Common myeloid progenitor, CD34-positive (primary cell): ENCODE measurements at regions not wholly inside any gene's neighbourhood (a gene's known extent, or its start where the extent isn't known, plus 50 kb on each side); places are given as distances from the start of the nearest gene placed in this dataset.

ENCODE experiments used
- CTCF ChIA-PET: fragments of 350-600 bp; sonication (Branson Sonifier 250); formaldehyde crosslinking; loops from one replicate; lab custom pipeline; 2021; ENCODE audit warnings: antibody characterized with exemption; lab: Charles Lee
- POLR2A ChIA-PET: fragments of 350-600 bp; sonication (Branson Sonifier 250); formaldehyde crosslinking; loops from one replicate; lab custom pipeline; 2021; ENCODE audit warnings: antibody characterized with exemption; lab: Charles Lee
- DNase-seq, 3 donors: peaks; one replicate each; pipeline versions ENCODE4 v3.0.0 to v3.0.0-alpha.2; 2013
- H3K27ac ChIP-seq, 2 experiments: 1 replicate in 1 of 2; 2 replicates in 1 of 2; pipeline ENCODE4 v1.7.0; 2013; ENCODE audit warnings: inconsistent platforms in 2 of 2, low read length in 2 of 2, mild to moderate bottlenecking in 2 of 2, low read depth in 1 of 2, moderate library complexity in 1 of 2; ENCODE audit not compliant: severe bottlenecking in 2 of 2, insufficient read depth in 1 of 2, poor library complexity in 1 of 2
- H3K27me3 ChIP-seq, 5 experiments: replicated peaks in 2 of 5; 1 replicate in 3 of 5; 2 replicates in 2 of 5; pipeline versions ENCODE4 v1.6.1 to v1.7.0; 2013; ENCODE audit warnings: low read length in 4 of 5, mild to moderate bottlenecking in 2 of 5, moderate library complexity in 2 of 5, inconsistent platforms in 1 of 5; ENCODE audit not compliant: insufficient read depth in 5 of 5, control insufficient read depth in 4 of 5
- H3K36me3 ChIP-seq, 4 experiments: 1 replicate in 2 of 4; 2 replicates in 2 of 4; pipeline versions ENCODE4 v1.6.1 to v1.7.0; 2013; ENCODE audit warnings: low read length in 3 of 4, control low read depth in 1 of 4, mild to moderate bottlenecking in 1 of 4; ENCODE audit not compliant: control insufficient read depth in 4 of 4, insufficient read depth in 4 of 4
- H3K4me1 ChIP-seq, 4 experiments: 1 replicate in 3 of 4; 2 replicates in 1 of 4; pipeline versions ENCODE4 v1.6.1 to v1.7.1; 2013; ENCODE audit warnings: low read length in 3 of 4, mild to moderate bottlenecking in 3 of 4, control low read depth in 1 of 4, inconsistent platforms in 1 of 4, moderate library complexity in 1 of 4; ENCODE audit not compliant: control insufficient read depth in 4 of 4, insufficient read depth in 4 of 4; ENCODE audit errors: control extremely low read depth in 1 of 4
- H3K4me3 ChIP-seq, 7 experiments: 1 replicate in 4 of 7; 2 replicates in 3 of 7; pipeline versions ENCODE4 v1.5.1 to v1.7.0; 2013; ENCODE audit warnings: mild to moderate bottlenecking in 7 of 7, low read length in 6 of 7, moderate library complexity in 6 of 7, inconsistent platforms in 2 of 7, low read depth in 2 of 7, control low read depth in 1 of 7; ENCODE audit not compliant: insufficient read depth in 4 of 7, control insufficient read depth in 1 of 7; ENCODE audit errors: extremely low read depth in 1 of 7
- H3K9me3 ChIP-seq, 5 experiments: 1 replicate in 4 of 5; 2 replicates in 1 of 5; pipeline versions ENCODE4 v1.6.1 to v1.7.1; 2013; ENCODE audit warnings: low read length in 4 of 5, mild to moderate bottlenecking in 2 of 5, inconsistent platforms in 1 of 5, low read depth in 1 of 5, moderate library complexity in 1 of 5; ENCODE audit not compliant: control insufficient read depth in 4 of 5, insufficient read depth in 2 of 5; ENCODE audit errors: control extremely low read depth in 1 of 5
- WGBS: methylation state at CpG from one replicate; pipeline ENCODE4 v1.1.5; 2013; ENCODE audit not compliant: insufficient coverage; 5-methylcytosine and 5-hydroxymethylcytosine counted together

DNA sequence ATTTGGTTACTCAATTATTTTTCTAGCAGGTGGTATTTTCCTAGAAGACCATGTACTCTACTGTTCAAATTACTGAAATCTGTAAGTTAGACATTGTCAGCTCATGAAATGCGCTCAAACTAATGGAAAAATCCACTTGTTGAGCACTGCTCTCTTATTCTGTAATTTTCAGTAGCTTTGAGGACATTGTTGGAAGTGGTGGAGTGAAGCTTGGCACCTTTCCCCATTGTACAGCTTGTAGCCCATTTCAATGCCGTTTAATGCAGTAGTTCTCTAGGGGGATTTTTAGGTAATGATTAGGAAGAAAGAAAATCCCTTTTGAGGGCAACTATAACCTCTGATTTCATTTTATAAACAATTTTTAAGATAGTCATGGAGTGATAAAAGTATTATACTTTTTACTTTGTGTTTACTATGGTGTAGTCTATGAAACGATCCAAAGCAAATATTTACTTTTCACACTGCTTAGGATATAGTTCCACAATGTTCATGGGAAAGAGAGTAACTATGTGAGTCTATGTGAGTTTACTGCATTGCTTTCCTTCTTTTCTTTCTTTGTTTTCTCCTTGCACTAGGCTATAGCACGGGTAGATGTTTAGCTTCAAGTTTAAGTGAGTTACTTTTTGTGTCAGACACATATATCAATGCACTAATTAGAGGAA, 165.8 kb upstream of the ANKH start:
- peaks cover 0 to 6% (median 0%) of the 10 kb centered on the region in 5 experiments for H3K9me3 ChIP-seq
- H3K27me3 ChIP-seq = peaks cover 0 to 2% (median 0%) of the 10 kb centered on the region in 5 experiments
- no CpG with 5 or more reads among the region's 4 CpGs for WGBS
- CTCF ChIA-PET = interaction anchor here (0.5 kb wide), 1 partner anchor 100 kb away, joined by 4 read pairs; no protein-coding TSS in a partner anchor
- H3K4me1 ChIP-seq = no peaks in the 10 kb centered on the region
- DNase-seq = no peak
- no peak overlapping the region for H3K4me3 ChIP-seq
- H3K27ac ChIP-seq = no peak overlapping the region
- H3K36me3 ChIP-seq = no peaks in the 10 kb centered on the region
- POLR2A ChIA-PET = no interaction called here

DNA sequence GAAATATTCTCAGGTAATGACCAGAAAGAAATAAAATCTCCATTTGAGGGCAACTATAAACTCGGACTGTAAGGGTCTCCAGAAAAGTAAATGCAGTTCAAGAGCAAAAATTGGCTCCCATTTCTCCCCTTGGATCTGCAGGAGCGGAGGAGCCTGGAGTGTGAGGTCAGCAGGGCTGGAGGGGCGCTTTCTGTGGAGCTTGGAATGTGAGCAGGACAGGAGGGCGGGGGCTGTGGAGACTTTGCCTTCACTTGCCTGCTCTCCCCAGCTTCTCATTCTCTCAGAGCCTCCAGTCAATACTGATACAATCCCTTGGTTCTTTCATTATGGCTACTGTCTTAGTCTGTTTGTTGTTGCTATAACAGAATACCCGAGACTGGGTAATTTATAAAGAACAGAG, 162.8 kb upstream of the ANKH start:
- CTCF ChIA-PET = no interaction called here
- Histone ChIP-seq H3K36me3 (no peaks in the 10 kb centered on the region), H3K4me1 (no peaks in the 10 kb centered on the region), H3K4me3 (no peak overlapping the region), H3K9me3 (peaks cover 0 to 2% (median 0%) of the 10 kb centered on the region in 5 experiments), H3K27me3 (peaks cover 0 to 2% (median 0%) of the 10 kb centered on the region in 5 experiments), H3K27ac (no peak overlapping the region)
- POLR2A ChIA-PET = no interaction called here
- 93% methylated on average over 2 of the region's 5 CpGs for WGBS
- no peak for DNase-seq

DNA sequence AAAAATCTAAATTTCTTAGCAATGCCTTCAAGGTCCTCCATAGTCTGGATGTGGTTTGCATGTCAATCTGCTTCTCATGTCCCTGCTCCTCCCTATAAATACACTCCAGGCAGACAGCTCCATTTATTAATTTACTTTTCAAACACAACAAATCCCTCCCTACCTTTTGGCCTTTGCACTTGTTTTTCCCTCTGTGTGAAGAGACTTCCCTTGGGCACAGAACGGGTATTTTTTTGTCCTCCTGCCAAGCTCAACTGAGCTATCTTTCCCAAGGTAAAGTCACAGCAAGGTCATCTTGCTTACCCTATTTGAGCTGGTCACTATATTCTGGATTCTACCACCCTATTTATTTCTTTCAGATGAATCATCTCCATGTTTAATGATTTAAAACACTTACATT, 159.6 kb upstream of the ANKH start:
- DNase-seq = no peak
- POLR2A ChIA-PET = no interaction called here
- no peak overlapping the region for H3K27ac ChIP-seq
- WGBS = 92% methylated on average over 1 of the region's 1 CpG
- no peaks in the 10 kb centered on the region for H3K36me3 ChIP-seq
- no peaks in the 10 kb centered on the region for H3K4me1 ChIP-seq
- CTCF ChIA-PET = no interaction called here
- peaks cover 0 to 5% (median 2%) of the 10 kb centered on the region in 5 experiments for H3K27me3 ChIP-seq
- H3K9me3 ChIP-seq = peaks cover 0 to 6% (median 0%) of the 10 kb centered on the region in 5 experiments
- H3K4me3 ChIP-seq = no peak overlapping the region

DNA sequence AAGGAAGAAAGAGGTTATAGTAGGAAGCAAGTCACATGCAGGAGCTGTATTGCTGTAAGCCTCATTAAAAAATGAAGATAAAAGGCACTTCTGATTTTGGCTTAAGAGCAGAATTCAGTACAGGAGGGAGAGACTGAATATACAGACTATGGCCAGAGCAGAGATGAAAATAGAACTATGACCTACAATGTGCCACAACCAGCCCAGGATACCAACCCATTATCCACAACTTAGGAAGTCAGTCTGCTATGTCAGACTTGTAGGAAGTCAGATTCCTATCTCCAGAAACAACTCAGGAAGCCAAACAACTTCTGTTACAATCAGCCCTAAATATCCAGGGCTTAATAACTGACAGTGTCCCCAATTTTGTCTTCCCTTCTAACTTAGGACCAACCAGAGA, 156.2 kb upstream of the ANKH start:
- ChIA-PET POLR2A (interaction anchor here (0.5 to 0.6 kb wide), 2 partner anchors 126 to 1194 kb away, joined by 3 read pairs; no protein-coding TSS in a partner anchor), CTCF (no interaction called here)
- Histone ChIP-seq H3K27me3 (peaks cover 0 to 5% (median 0%) of the 10 kb centered on the region in 5 experiments), H3K27ac (no peak overlapping the region), H3K4me3 (no peak overlapping the region), H3K9me3 (peaks cover 0 to 6% (median 0%) of the 10 kb centered on the region in 5 experiments), H3K36me3 (no peaks in the 10 kb centered on the region), H3K4me1 (no peaks in the 10 kb centered on the region)
- DNase-seq = no peak

DNA sequence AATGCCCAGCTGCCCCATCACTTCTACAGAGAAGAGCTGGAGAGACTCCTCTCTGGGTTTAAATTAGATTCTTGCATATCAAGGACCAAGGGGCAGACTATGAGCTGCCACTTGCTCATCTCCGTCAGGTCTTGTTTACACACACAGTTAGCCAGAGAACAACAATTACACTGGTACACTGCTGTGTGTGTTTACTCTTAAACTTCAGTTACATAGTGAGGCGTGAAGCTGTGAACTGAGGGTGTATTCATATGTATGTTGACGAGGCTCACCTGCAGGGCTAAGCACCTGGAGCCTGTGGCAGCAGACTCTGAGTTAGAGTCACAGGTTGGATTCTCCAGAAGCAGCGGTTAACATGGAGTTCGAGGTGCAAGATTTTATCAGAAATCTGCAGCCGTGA, 155.4 kb upstream of the ANKH start:
- Histone ChIP-seq H3K27ac (no peak overlapping the region), H3K27me3 (peaks cover 0 to 5% (median 0%) of the 10 kb centered on the region in 5 experiments), H3K36me3 (no peaks in the 10 kb centered on the region), H3K4me3 (no peak overlapping the region), H3K4me1 (no peaks in the 10 kb centered on the region), H3K9me3 (peaks cover 0 to 6% (median 0%) of the 10 kb centered on the region in 5 experiments)
- CTCF ChIA-PET = no interaction called here
- POLR2A ChIA-PET = no interaction called here
- no peak for DNase-seq
- 65% methylated on average over 5 of the region's 6 CpGs for WGBS

DNA sequence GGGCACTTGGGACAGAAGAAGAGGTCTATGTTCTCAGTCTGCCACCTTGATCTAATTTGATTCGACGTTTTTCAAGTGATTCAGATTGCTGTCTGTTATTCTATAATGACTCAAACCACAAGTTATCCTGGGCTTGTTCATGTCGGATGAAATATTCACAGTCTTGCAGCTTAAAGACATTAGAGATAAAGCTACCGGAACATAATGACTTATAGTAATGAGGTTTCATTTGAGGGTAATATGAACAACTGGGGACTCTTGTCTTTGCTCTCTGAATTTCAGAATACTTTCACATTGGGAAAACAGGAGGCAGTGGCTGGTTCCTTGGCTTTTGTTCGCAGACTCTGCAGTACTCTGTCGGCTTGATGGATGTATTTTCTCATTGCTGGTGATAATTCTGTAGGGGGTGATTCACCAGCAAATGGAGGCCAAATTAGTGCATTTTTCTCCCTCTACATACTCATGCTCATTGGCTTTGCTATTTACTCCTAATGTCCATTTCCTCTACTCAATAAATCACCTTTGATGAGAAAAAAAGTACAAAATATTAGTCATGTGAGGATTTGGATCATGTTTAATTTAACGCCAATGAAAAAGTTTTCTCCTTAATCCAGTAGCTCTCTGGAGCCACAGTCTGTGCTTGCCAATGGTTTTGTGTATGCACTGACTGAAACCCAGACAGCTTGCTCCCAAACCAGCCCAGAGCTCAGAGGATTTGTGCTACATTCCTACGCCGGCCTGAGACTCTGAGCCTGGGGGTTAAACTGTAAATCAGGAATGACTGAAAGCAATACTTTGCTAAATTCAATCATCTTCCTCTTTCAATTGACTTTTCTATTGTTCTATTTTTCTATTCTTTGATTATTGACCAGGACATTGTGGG, 154.7 kb upstream of the ANKH start:
- peaks cover 0 to 5% (median 0%) of the 10 kb centered on the region in 5 experiments for H3K27me3 ChIP-seq
- 92% methylated on average over 5 of the region's 9 CpGs for WGBS
- H3K36me3 ChIP-seq = no peaks in the 10 kb centered on the region
- H3K4me3 ChIP-seq = no peak overlapping the region
- ChIA-PET CTCF (no interaction called here), POLR2A (no interaction called here)
- H3K4me1 ChIP-seq = no peaks in the 10 kb centered on the region
- no peak overlapping the region for H3K27ac ChIP-seq
- no peak for DNase-seq
- H3K9me3 ChIP-seq = peaks cover 0 to 6% (median 0%) of the 10 kb centered on the region in 5 experiments

DNA sequence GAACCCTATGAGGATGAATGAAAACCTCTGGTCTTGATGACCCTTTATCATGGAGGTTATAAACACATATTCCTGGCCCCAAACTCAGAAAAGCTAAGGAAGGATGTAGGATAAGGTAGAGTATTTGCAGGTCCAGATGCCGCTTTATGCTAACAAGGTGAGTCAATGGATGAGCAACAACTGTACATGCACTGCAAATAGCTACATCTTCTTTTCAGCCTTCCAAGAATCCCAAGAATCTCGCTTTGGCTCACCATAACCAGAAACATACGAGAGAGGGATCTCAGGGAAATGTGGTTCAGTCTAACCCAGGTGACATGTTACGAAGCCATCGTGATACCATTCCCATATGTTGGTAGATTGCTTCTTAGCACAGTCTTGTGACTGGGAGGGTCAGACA, 152.3 kb upstream of the ANKH start:
- Histone ChIP-seq H3K4me3 (no peak overlapping the region), H3K27ac (no peak overlapping the region), H3K27me3 (peaks cover 0 to 5% (median 0%) of the 10 kb centered on the region in 5 experiments), H3K36me3 (no peaks in the 10 kb centered on the region), H3K4me1 (no peaks in the 10 kb centered on the region), H3K9me3 (peaks cover 0 to 6% (median 0%) of the 10 kb centered on the region in 5 experiments)
- WGBS = 97% methylated on average over 5 of the region's 5 CpGs
- POLR2A ChIA-PET = no interaction called here
- DNase-seq = no peak
- CTCF ChIA-PET = interaction anchor here (1.3 to 1.4 kb wide), 2 partner anchors 9 to 20 kb away, joined by 3 to 4 read pairs; no protein-coding TSS in a partner anchor
